Adrenal gland (tissue), 5 donors: ENCODE measurements at regions not wholly inside any gene's neighbourhood (a gene's known extent, or its start where the extent isn't known, plus 50 kb on each side); places are given as distances from the start of the nearest gene placed in this dataset.

Source experiments
- POLR2A ChIP-seq, 2 donors: fragments of 450-650 bp; IDR thresholded peaks; one replicate each; pipeline ENCODE4 v1.6.1; 2017; ENCODE audit warnings: antibody characterized with exemption in 2 of 2, mild to moderate bottlenecking in 2 of 2, moderate library complexity in 1 of 2
- TF ChIP-seq, protein P1 (sequence below), 6 experiments: fragments of 450-650 bp in 4 of 6; fragments of 200-600 bp in 2 of 6; sonication (generic) in 1 of 6; IDR thresholded peaks; 1 replicate in 5 of 6; 2 replicates in 1 of 6; pipeline versions ENCODE4 v1.5.1 to v1.8.0; 2016 to 2021; ENCODE audit warnings: antibody characterized with exemption in 6 of 6, mild to moderate bottlenecking in 2 of 6, moderate library complexity in 1 of 6
- donor health status: DM: no; HTN: no; CAD: no.

DNA sequence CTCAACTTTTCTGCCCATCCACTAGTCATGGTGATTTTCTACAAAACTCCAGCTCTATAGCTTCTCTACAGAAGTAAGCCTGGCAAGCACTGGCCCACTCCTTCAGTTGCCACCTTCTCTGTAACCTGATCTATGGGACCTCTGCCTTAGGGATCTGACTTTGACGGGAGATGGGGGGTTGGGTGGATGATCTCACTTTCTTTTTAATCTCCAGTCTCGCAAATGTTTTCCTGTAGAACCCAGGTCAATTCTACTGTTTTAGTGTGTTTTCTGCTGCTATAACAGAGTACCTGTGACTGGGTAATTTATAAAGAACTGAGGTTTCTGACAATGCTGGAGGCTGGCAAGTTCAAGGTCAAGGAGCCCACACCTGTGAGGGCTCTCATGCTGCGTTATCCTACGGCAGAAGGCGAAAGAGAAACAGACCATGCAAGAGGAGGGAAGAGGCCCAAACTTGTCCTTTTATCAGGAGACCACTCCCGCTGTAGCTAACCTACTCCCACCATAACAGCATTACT is 189.9 kb upstream of the THRB start:
- TF ChIP-seq, protein P1, sequence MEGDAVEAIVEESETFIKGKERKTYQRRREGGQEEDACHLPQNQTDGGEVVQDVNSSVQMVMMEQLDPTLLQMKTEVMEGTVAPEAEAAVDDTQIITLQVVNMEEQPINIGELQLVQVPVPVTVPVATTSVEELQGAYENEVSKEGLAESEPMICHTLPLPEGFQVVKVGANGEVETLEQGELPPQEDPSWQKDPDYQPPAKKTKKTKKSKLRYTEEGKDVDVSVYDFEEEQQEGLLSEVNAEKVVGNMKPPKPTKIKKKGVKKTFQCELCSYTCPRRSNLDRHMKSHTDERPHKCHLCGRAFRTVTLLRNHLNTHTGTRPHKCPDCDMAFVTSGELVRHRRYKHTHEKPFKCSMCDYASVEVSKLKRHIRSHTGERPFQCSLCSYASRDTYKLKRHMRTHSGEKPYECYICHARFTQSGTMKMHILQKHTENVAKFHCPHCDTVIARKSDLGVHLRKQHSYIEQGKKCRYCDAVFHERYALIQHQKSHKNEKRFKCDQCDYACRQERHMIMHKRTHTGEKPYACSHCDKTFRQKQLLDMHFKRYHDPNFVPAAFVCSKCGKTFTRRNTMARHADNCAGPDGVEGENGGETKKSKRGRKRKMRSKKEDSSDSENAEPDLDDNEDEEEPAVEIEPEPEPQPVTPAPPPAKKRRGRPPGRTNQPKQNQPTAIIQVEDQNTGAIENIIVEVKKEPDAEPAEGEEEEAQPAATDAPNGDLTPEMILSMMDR (IDR thresholded peaks at IDR 0.05), result no peak
- TF ChIP-seq POLR2A (IDR thresholded peaks at IDR 0.05), result no peak
